ENCODE measurements at regions not wholly inside any gene's neighbourhood (a gene's known extent, or its start where the extent isn't known, plus 50 kb on each side); places are given as distances from the start of the nearest gene placed in this dataset.

DNA sequence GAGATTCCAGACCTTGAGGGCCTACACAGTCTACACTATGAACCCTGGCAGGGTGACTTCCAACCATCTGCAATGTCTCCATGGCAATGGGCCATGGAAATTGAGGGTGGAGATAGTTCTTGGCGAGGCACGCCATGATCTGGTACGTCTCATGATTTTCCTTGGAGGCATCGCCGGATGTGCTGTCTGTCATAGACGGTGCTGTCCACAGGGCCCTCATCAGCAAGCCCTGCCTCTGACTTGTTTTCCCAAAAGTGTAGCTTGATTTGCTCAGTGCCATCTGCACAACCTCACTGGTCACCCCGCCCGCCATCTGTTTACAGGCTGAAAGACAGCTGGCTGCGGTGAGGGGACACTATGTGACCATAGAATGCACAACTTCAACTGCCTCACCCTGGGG is 73.5 kb downstream of the BOD1 start:
- no peak for TF ChIP-seq ZNF274 (IDR thresholded peaks at IDR 0.05; ENCODE audit: low read depth, low read length)
- TF ChIP-seq POLR2AphosphoS5 (IDR thresholded peaks at IDR 0.05; ENCODE audit: low read depth, low read length): no peak
- TF ChIP-seq CEBPB (IDR thresholded peaks at IDR 0.05; ENCODE audit: low read depth): no peak
- no peak for TF ChIP-seq POLR2A (IDR thresholded peaks at IDR 0.05; ENCODE audit: borderline replicate concordance, extremely low read depth, insufficient read depth, insufficient read length)
- TF ChIP-seq YY1 (IDR thresholded peaks at IDR 0.05; ENCODE audit: extremely low read depth, insufficient replicate concordance, low read depth, low read length): no peak
- TF ChIP-seq, protein P1, sequence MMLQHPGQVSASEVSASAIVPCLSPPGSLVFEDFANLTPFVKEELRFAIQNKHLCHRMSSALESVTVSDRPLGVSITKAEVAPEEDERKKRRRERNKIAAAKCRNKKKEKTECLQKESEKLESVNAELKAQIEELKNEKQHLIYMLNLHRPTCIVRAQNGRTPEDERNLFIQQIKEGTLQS (IDR thresholded peaks at IDR 0.05): no peak
- no peak for TF ChIP-seq FOSL1 (IDR thresholded peaks at IDR 0.05; ENCODE audit: low read depth)
- no peak for TF ChIP-seq SRF (IDR thresholded peaks at IDR 0.05; ENCODE audit: low read depth)
- no peak for TF ChIP-seq JUND (IDR thresholded peaks at IDR 0.05)
- TF ChIP-seq ZFX (IDR thresholded peaks at IDR 0.05): no peak
- TF ChIP-seq SIN3A (IDR thresholded peaks at IDR 0.05; ENCODE audit: low read depth): no peak
- no peak for TF ChIP-seq EZH2 (IDR thresholded peaks at IDR 0.05)
- POLR2A ChIA-PET: no interaction called here
- Histone ChIP-seq H3K36me3 (ENCODE audit: control insufficient read depth in 1 of 2, insufficient read depth in 2 of 2, low read length in 2 of 2) (no peaks in the 10 kb centered on the region), H3K27me3 (ENCODE audit: insufficient read depth, low read length) (no peaks in the 10 kb centered on the region), H3K9ac (ENCODE audit: low read length) (no peak overlapping the region), H3K79me2 (ENCODE audit: insufficient read depth, low read length) (no peaks in the 10 kb centered on the region), H3K4me2 (ENCODE audit: low read length) (no peak overlapping the region), H3K9me2 (ENCODE audit: insufficient read depth) (no peaks in the 10 kb centered on the region), H3K9me3 (ENCODE audit: control insufficient read depth in 1 of 2, insufficient read depth in 1 of 2, low read depth in 1 of 2, low read length in 2 of 2) (no peaks in the 10 kb centered on the region), H3K4me1 (ENCODE audit: control insufficient read depth in 1 of 2, insufficient read depth in 2 of 2, low read length in 2 of 2) (peaks cover 0 to 4% of the 10 kb centered on the region in 2 experiments; a peak in 1 of 4 replicates), H3K4me3 (replicated peaks in 1 of 2; ENCODE audit: low read depth in 1 of 2, low read length in 2 of 2) (no peak overlapping the region), H4K20me1 (ENCODE audit: insufficient read depth) (no peaks in the 10 kb centered on the region), H3K27ac (ENCODE audit: low read depth, low read length) (no peak overlapping the region), H2AFZ (ENCODE audit: low read depth, low read length, poor library complexity, severe bottlenecking) (no peak overlapping the region)
- CTCF ChIA-PET: no interaction called here
- intact Hi-C loops (cut with micrococcal nuclease): no loop called here
- no TSS peak for BruUV-seq (replicated peaks)
- DNase-seq (ENCODE audit: low read depth, low spot score) (no peak), ATAC-seq (no peak)
- RAD21 ChIA-PET (ENCODE audit: low non-redundant PET in 1 of 2, low total read pairs in 2 of 2, uncharacterized antibody in 2 of 2, unreplicated experiment in 2 of 2): no interaction called here

DNA sequence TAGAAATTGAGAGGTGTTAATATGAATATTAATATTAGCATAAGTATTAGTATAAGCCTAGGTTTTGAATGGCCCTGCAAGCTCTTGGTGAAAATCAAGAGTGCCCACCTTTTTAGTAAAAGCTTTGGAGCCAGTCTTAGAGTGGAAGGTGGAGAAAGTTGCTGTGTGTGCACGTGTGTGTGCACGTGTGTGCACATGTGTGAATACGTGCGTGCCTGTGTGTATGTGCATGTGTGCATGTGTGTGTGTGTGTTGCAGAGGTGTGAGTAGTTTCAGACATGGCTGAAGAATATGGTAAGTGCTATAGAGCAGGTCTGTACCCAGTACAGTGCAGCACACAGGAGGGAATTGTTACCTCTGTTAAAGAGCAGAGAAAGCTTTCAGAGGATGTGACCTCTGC is 74.3 kb downstream of the BOD1 start:
- CTCF ChIA-PET: no interaction called here
- no peak overlapping the region for H2AFZ ChIP-seq (ENCODE audit: low read depth, low read length, poor library complexity, severe bottlenecking)
- H3K9me3 ChIP-seq (ENCODE audit: control insufficient read depth in 1 of 2, insufficient read depth in 1 of 2, low read depth in 1 of 2, low read length in 2 of 2): no peaks in the 10 kb centered on the region
- no peaks in the 10 kb centered on the region for H4K20me1 ChIP-seq (ENCODE audit: insufficient read depth)
- intact Hi-C loops (cut with micrococcal nuclease): no loop called here
- BruUV-seq (replicated peaks): no TSS peak
- H3K27me3 ChIP-seq (ENCODE audit: insufficient read depth, low read length): no peaks in the 10 kb centered on the region
- no peak overlapping the region for H3K27ac ChIP-seq (ENCODE audit: low read depth, low read length)
- ATAC-seq (no peak), DNase-seq (ENCODE audit: low read depth, low spot score) (no peak)
- H3K9ac ChIP-seq (ENCODE audit: low read length): no peak overlapping the region
- H3K79me2 ChIP-seq (ENCODE audit: insufficient read depth, low read length): no peaks in the 10 kb centered on the region
- H3K4me2 ChIP-seq (ENCODE audit: low read length): no peak overlapping the region
- POLR2A ChIA-PET: no interaction called here
- H3K36me3 ChIP-seq (ENCODE audit: control insufficient read depth in 1 of 2, insufficient read depth in 2 of 2, low read length in 2 of 2): no peaks in the 10 kb centered on the region
- H3K4me1 ChIP-seq (ENCODE audit: control insufficient read depth in 1 of 2, insufficient read depth in 2 of 2, low read length in 2 of 2): no peaks in the 10 kb centered on the region
- no peaks in the 10 kb centered on the region for H3K9me2 ChIP-seq (ENCODE audit: insufficient read depth)
- H3K4me3 ChIP-seq (replicated peaks in 1 of 2; ENCODE audit: low read depth in 1 of 2, low read length in 2 of 2): no peak overlapping the region
- TF ChIP-seq EZH2 (IDR thresholded peaks at IDR 0.05): no peak
- RAD21 ChIA-PET (ENCODE audit: low non-redundant PET in 1 of 2, low total read pairs in 2 of 2, uncharacterized antibody in 2 of 2, unreplicated experiment in 2 of 2): interaction anchor here in 1 of 2 experiments (0.7 kb wide), 1 partner anchor 204 kb away, joined by 3 read pairs; no protein-coding TSS in a partner anchor

Data from HCT116 (cell line).